ENCODE measurements at regions not wholly inside any gene's neighbourhood (a gene's known extent, or its start where the extent isn't known, plus 50 kb on each side); places are given as distances from the start of the nearest gene placed in this dataset.

DNA sequence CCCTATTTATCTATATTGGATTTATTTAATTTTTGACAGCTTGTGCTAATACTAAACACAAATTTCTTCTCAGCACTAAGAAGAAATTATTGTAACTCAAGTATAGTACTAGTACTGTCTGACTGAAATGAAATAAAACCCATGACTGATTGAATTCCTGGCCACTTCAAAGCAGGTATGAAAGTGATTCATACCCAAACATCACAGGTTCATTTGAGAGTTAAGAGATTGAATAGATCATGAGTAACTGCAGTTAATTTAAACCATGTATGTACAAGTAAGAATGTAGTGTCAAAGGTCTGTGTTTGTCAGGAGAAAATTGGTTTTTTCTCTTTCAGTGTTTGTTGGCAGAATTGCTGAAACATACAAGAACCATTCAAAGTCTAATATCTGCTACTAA, 332.0 kb upstream of the GRM7 start:
- TF ChIP-seq, protein P1, sequence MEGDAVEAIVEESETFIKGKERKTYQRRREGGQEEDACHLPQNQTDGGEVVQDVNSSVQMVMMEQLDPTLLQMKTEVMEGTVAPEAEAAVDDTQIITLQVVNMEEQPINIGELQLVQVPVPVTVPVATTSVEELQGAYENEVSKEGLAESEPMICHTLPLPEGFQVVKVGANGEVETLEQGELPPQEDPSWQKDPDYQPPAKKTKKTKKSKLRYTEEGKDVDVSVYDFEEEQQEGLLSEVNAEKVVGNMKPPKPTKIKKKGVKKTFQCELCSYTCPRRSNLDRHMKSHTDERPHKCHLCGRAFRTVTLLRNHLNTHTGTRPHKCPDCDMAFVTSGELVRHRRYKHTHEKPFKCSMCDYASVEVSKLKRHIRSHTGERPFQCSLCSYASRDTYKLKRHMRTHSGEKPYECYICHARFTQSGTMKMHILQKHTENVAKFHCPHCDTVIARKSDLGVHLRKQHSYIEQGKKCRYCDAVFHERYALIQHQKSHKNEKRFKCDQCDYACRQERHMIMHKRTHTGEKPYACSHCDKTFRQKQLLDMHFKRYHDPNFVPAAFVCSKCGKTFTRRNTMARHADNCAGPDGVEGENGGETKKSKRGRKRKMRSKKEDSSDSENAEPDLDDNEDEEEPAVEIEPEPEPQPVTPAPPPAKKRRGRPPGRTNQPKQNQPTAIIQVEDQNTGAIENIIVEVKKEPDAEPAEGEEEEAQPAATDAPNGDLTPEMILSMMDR (IDR thresholded peaks at IDR 0.05) = no peak
- no peak for TF ChIP-seq POLR2A (IDR thresholded peaks at IDR 0.05)
